ENCODE measurements at regions not wholly inside any gene's neighbourhood (a gene's known extent, or its start where the extent isn't known, plus 50 kb on each side); places are given as distances from the start of the nearest gene placed in this dataset.

GRCh38 chr7:25279705-25280104 lies 51.4 kb upstream of the NPVF start:
- Histone ChIP-seq H3K9me3 (ENCODE audit: low read depth, low read length) (no peaks in the 10 kb centered on the region), H3K4me1 (ENCODE audit: insufficient read depth, low read length) (no peaks in the 10 kb centered on the region), H3K4me3 (ENCODE audit: low read length) (no peak overlapping the region), H3K27me3 (ENCODE audit: insufficient read depth, low read length) (no peaks in the 10 kb centered on the region)

- Histone ChIP-seq H3K27me3 (ENCODE audit: insufficient read depth, low read length) (no peaks in the 10 kb centered on the region), H3K9me3 (ENCODE audit: low read depth, low read length) (no peaks in the 10 kb centered on the region), H3K4me3 (ENCODE audit: low read length) (no peak overlapping the region), H3K4me1 (ENCODE audit: insufficient read depth, low read length) (no peaks in the 10 kb centered on the region)
Observed at GRCh38 chr7:25280181-25280580, 51.9 kb upstream of the NPVF start.

- no peaks in the 10 kb centered on the region for H3K4me1 ChIP-seq (ENCODE audit: insufficient read depth, low read length)
- no peaks in the 10 kb centered on the region for H3K27me3 ChIP-seq (ENCODE audit: insufficient read depth, low read length)
- H3K4me3 ChIP-seq (ENCODE audit: low read length) = no peak overlapping the region
- H3K9me3 ChIP-seq (ENCODE audit: low read depth, low read length) = no peaks in the 10 kb centered on the region
Observed at GRCh38 chr7:25282194-25282593, 53.9 kb upstream of the NPVF start.

GRCh38 chr7:25286756-25287155 lies 58.5 kb upstream of the NPVF start:
- Histone ChIP-seq H3K4me1 (ENCODE audit: insufficient read depth, low read length) (no peaks in the 10 kb centered on the region), H3K4me3 (ENCODE audit: low read length) (no peak overlapping the region), H3K27me3 (ENCODE audit: insufficient read depth, low read length) (no peaks in the 10 kb centered on the region), H3K9me3 (ENCODE audit: low read depth, low read length) (no peaks in the 10 kb centered on the region)

- Histone ChIP-seq H3K4me1 (ENCODE audit: insufficient read depth, low read length) (no peaks in the 10 kb centered on the region), H3K27me3 (ENCODE audit: insufficient read depth, low read length) (no peaks in the 10 kb centered on the region), H3K4me3 (ENCODE audit: low read length) (no peak overlapping the region), H3K9me3 (ENCODE audit: low read depth, low read length) (no peaks in the 10 kb centered on the region)
Observed at GRCh38 chr7:25287291-25287690, 59.0 kb upstream of the NPVF start.

GRCh38 chr7:25288556-25289307 lies 60.4 kb upstream of the NPVF start:
- Histone ChIP-seq H3K9me3 (ENCODE audit: low read depth, low read length) (no peaks in the 10 kb centered on the region), H3K4me3 (ENCODE audit: low read length) (no peak overlapping the region), H3K4me1 (ENCODE audit: insufficient read depth, low read length) (no peaks in the 10 kb centered on the region), H3K27me3 (ENCODE audit: insufficient read depth, low read length) (no peaks in the 10 kb centered on the region)

GRCh38 chr7:25289518-25289917 lies 61.2 kb upstream of the NPVF start:
- Histone ChIP-seq H3K4me3 (ENCODE audit: low read length) (no peak overlapping the region), H3K9me3 (ENCODE audit: low read depth, low read length) (no peaks in the 10 kb centered on the region), H3K27me3 (ENCODE audit: insufficient read depth, low read length) (no peaks in the 10 kb centered on the region), H3K4me1 (ENCODE audit: insufficient read depth, low read length) (no peaks in the 10 kb centered on the region)

GRCh38 chr7:25294624-25295023 lies 66.3 kb upstream of the NPVF start:
- Histone ChIP-seq H3K9me3 (ENCODE audit: low read depth, low read length) (no peaks in the 10 kb centered on the region), H3K4me3 (ENCODE audit: low read length) (no peak overlapping the region), H3K27me3 (ENCODE audit: insufficient read depth, low read length) (no peaks in the 10 kb centered on the region), H3K4me1 (ENCODE audit: insufficient read depth, low read length) (no peaks in the 10 kb centered on the region)

GRCh38 chr7:25295387-25295786 lies 67.1 kb upstream of the NPVF start:
- H3K9me3 ChIP-seq (ENCODE audit: low read depth, low read length) = no peaks in the 10 kb centered on the region
- H3K4me3 ChIP-seq (ENCODE audit: low read length) = no peak overlapping the region
- H3K27me3 ChIP-seq (ENCODE audit: insufficient read depth, low read length) = no peaks in the 10 kb centered on the region
- no peaks in the 10 kb centered on the region for H3K4me1 ChIP-seq (ENCODE audit: insufficient read depth, low read length)

- H3K4me1 ChIP-seq (ENCODE audit: insufficient read depth, low read length) = no peaks in the 10 kb centered on the region
- H3K4me3 ChIP-seq (ENCODE audit: low read length) = no peak overlapping the region
- H3K27me3 ChIP-seq (ENCODE audit: insufficient read depth, low read length) = no peaks in the 10 kb centered on the region
- no peaks in the 10 kb centered on the region for H3K9me3 ChIP-seq (ENCODE audit: low read depth, low read length)
Observed at GRCh38 chr7:25296086-25296485, 67.8 kb upstream of the NPVF start.

GRCh38 chr7:25297278-25297677 lies 69.0 kb upstream of the NPVF start:
- Histone ChIP-seq H3K4me1 (ENCODE audit: insufficient read depth, low read length) (no peaks in the 10 kb centered on the region), H3K4me3 (ENCODE audit: low read length) (no peak overlapping the region), H3K27me3 (ENCODE audit: insufficient read depth, low read length) (no peaks in the 10 kb centered on the region), H3K9me3 (ENCODE audit: low read depth, low read length) (no peaks in the 10 kb centered on the region)

- no peaks in the 10 kb centered on the region for H3K4me1 ChIP-seq (ENCODE audit: insufficient read depth, low read length)
- H3K9me3 ChIP-seq (ENCODE audit: low read depth, low read length) = no peaks in the 10 kb centered on the region
- H3K4me3 ChIP-seq (ENCODE audit: low read length) = no peak overlapping the region
- peaks cover 4% of the 10 kb centered on the region for H3K27me3 ChIP-seq (ENCODE audit: insufficient read depth, low read length)
Observed at GRCh38 chr7:25303281-25304181, 75.2 kb upstream of the NPVF start.

- no peaks in the 10 kb centered on the region for H3K9me3 ChIP-seq (ENCODE audit: low read depth, low read length)
- H3K4me3 ChIP-seq (ENCODE audit: low read length) = no peak overlapping the region
- H3K4me1 ChIP-seq (ENCODE audit: insufficient read depth, low read length) = no peaks in the 10 kb centered on the region
- peaks cover 4% of the 10 kb centered on the region for H3K27me3 ChIP-seq (ENCODE audit: insufficient read depth, low read length)
Observed at GRCh38 chr7:25304691-25305090, 76.4 kb upstream of the NPVF start.

GRCh38 chr7:25305831-25306230 lies 77.5 kb upstream of the NPVF start:
- peaks cover 4% of the 10 kb centered on the region for H3K27me3 ChIP-seq (ENCODE audit: insufficient read depth, low read length)
- H3K4me3 ChIP-seq (ENCODE audit: low read length) = no peak overlapping the region
- H3K4me1 ChIP-seq (ENCODE audit: insufficient read depth, low read length) = no peaks in the 10 kb centered on the region
- no peaks in the 10 kb centered on the region for H3K9me3 ChIP-seq (ENCODE audit: low read depth, low read length)

- Histone ChIP-seq H3K4me3 (ENCODE audit: low read length) (no peak overlapping the region), H3K27me3 (ENCODE audit: insufficient read depth, low read length) (peaks cover 4% of the 10 kb centered on the region), H3K9me3 (ENCODE audit: low read depth, low read length) (no peaks in the 10 kb centered on the region), H3K4me1 (ENCODE audit: insufficient read depth, low read length) (no peaks in the 10 kb centered on the region)
Observed at GRCh38 chr7:25307624-25308023, 79.3 kb upstream of the NPVF start.

All from mononuclear cell (primary cell).